Lower leg skin (tissue), 3 donors: ENCODE measurements at regions not wholly inside any gene's neighbourhood (a gene's known extent, or its start where the extent isn't known, plus 50 kb on each side); places are given as distances from the start of the nearest gene placed in this dataset.

ENCODE experiments used
- POLR2A ChIP-seq, 2 donors: fragments of 450-650 bp; IDR thresholded peaks; one replicate each; pipeline ENCODE4 v1.6.1; 2016 to 2017; ENCODE audit warnings: antibody characterized with exemption in 2 of 2, mild to moderate bottlenecking in 1 of 2, moderate library complexity in 1 of 2
- TF ChIP-seq, protein P1 (sequence below), 3 donors: fragments of 450-650 bp; IDR thresholded peaks; one replicate each; pipeline ENCODE4 v1.5.1; 2016; ENCODE audit warnings: antibody characterized with exemption in 3 of 3, mild to moderate bottlenecking in 3 of 3, moderate library complexity in 2 of 3

GRCh38 chr1:95659588-95659987 lies 425.6 kb downstream of the RWDD3 start:
- TF ChIP-seq, protein P1, sequence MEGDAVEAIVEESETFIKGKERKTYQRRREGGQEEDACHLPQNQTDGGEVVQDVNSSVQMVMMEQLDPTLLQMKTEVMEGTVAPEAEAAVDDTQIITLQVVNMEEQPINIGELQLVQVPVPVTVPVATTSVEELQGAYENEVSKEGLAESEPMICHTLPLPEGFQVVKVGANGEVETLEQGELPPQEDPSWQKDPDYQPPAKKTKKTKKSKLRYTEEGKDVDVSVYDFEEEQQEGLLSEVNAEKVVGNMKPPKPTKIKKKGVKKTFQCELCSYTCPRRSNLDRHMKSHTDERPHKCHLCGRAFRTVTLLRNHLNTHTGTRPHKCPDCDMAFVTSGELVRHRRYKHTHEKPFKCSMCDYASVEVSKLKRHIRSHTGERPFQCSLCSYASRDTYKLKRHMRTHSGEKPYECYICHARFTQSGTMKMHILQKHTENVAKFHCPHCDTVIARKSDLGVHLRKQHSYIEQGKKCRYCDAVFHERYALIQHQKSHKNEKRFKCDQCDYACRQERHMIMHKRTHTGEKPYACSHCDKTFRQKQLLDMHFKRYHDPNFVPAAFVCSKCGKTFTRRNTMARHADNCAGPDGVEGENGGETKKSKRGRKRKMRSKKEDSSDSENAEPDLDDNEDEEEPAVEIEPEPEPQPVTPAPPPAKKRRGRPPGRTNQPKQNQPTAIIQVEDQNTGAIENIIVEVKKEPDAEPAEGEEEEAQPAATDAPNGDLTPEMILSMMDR (IDR thresholded peaks at IDR 0.05): no peak
- no peak for TF ChIP-seq POLR2A (IDR thresholded peaks at IDR 0.05)
